Testis (tissue), 2 donors: ENCODE measurements at regions not wholly inside any gene's neighbourhood (a gene's known extent, or its start where the extent isn't known, plus 50 kb on each side); places are given as distances from the start of the nearest gene placed in this dataset.

Experiments used
- POLR2A ChIP-seq: fragments of 450-650 bp; IDR thresholded peaks from one replicate; pipeline ENCODE4 v1.6.1; 2017; ENCODE audit warnings: antibody characterized with exemption, mild to moderate bottlenecking, moderate library complexity
- TF ChIP-seq, protein P1 (sequence below), 3 experiments: fragments of 450-650 bp in 2 of 3; fragments of 200-600 bp in 1 of 3; sonication (generic) in 1 of 3; IDR thresholded peaks; one replicate each; pipeline ENCODE4 v1.5.1; 2016 to 2019; ENCODE audit warnings: antibody characterized with exemption in 3 of 3, mild to moderate bottlenecking in 2 of 3, moderate library complexity in 1 of 3

DNA sequence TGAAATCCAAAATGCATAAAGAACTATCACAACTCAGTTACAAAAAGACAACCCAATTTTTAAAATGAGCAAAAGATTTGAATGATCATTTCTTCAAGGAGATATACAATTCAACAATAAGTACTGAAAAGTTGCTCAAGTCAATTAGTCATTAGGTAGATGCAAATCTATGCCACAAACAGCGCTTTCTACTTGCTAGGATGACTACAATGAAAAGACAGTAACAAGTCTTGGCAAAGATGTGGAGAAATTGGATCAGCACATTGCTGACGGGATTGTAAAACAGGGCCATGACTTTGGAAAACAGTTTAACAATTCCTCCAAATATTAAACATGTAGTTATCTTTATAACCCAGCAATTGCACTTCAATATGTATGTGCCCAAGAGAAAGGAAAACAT is 166.3 kb upstream of the MC4R start:
- TF ChIP-seq, protein P1, sequence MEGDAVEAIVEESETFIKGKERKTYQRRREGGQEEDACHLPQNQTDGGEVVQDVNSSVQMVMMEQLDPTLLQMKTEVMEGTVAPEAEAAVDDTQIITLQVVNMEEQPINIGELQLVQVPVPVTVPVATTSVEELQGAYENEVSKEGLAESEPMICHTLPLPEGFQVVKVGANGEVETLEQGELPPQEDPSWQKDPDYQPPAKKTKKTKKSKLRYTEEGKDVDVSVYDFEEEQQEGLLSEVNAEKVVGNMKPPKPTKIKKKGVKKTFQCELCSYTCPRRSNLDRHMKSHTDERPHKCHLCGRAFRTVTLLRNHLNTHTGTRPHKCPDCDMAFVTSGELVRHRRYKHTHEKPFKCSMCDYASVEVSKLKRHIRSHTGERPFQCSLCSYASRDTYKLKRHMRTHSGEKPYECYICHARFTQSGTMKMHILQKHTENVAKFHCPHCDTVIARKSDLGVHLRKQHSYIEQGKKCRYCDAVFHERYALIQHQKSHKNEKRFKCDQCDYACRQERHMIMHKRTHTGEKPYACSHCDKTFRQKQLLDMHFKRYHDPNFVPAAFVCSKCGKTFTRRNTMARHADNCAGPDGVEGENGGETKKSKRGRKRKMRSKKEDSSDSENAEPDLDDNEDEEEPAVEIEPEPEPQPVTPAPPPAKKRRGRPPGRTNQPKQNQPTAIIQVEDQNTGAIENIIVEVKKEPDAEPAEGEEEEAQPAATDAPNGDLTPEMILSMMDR (IDR thresholded peaks at IDR 0.05) = no peak
- TF ChIP-seq POLR2A = no peak
